ENCODE measurements at regions not wholly inside any gene's neighbourhood (a gene's known extent, or its start where the extent isn't known, plus 50 kb on each side); places are given as distances from the start of the nearest gene placed in this dataset.
"Not testable (repeated sequence)": the region's sequence is repeated elsewhere in the genome, so short reads cannot be mapped to it uniquely, and the experiment has no call there.

GRCh38 chr5:4584982-4585381, 555.1 kb upstream of the ADAMTS16 start:
- Histone ChIP-seq H3K27me3 (ENCODE audit: control insufficient read depth, insufficient read depth, low read length) (no peaks in the 10 kb centered on the region), H2AFZ (no peak overlapping the region), H3K36me3 (ENCODE audit: control insufficient read depth, insufficient read depth, low read length) (no peaks in the 10 kb centered on the region), H3K9ac (no peak overlapping the region), H3K4me2 (ENCODE audit: low read length) (no peak overlapping the region), H3K79me2 (no peaks in the 10 kb centered on the region), H3K4me3 (ENCODE audit: low read depth, low read length) (no peak overlapping the region), H3K27ac (no peak overlapping the region), H3K4me1 (no peaks in the 10 kb centered on the region), H3K9me3 (ENCODE audit: control insufficient read depth, low read length) (no peaks in the 10 kb centered on the region)
- no peak for TF ChIP-seq CTCF (IDR thresholded peaks at IDR 0.05)

GRCh38 chr5:4613440-4613839, 526.7 kb upstream of the ADAMTS16 start:
- no peaks in the 10 kb centered on the region for H3K4me1 ChIP-seq
- no peaks in the 10 kb centered on the region for H3K79me2 ChIP-seq
- no peaks in the 10 kb centered on the region for H3K9me3 ChIP-seq (ENCODE audit: control insufficient read depth, low read length)
- no peak overlapping the region for H3K4me2 ChIP-seq (ENCODE audit: low read length)
- no peak overlapping the region for H2AFZ ChIP-seq
- H3K36me3 ChIP-seq (ENCODE audit: control insufficient read depth, insufficient read depth, low read length), result no peaks in the 10 kb centered on the region
- no peaks in the 10 kb centered on the region for H3K27me3 ChIP-seq (ENCODE audit: control insufficient read depth, insufficient read depth, low read length)
- H3K9ac ChIP-seq, result no peak overlapping the region
- no peak overlapping the region for H3K27ac ChIP-seq
- no peak for TF ChIP-seq CTCF (IDR thresholded peaks at IDR 0.05)
- H3K4me3 ChIP-seq (ENCODE audit: low read depth, low read length), result no peak overlapping the region

- H3K27me3 ChIP-seq (ENCODE audit: control insufficient read depth, insufficient read depth, low read length), result no peaks in the 10 kb centered on the region
- H2AFZ ChIP-seq, result no peak overlapping the region
- H3K4me2 ChIP-seq (ENCODE audit: low read length), result no peak overlapping the region
- no peak overlapping the region for H3K9ac ChIP-seq
- H3K9me3 ChIP-seq (ENCODE audit: control insufficient read depth, low read length), result no peaks in the 10 kb centered on the region
- H3K27ac ChIP-seq, result no peak overlapping the region
- H3K4me1 ChIP-seq, result no peaks in the 10 kb centered on the region
- no peak overlapping the region for H3K4me3 ChIP-seq (ENCODE audit: low read depth, low read length)
- no peaks in the 10 kb centered on the region for H3K36me3 ChIP-seq (ENCODE audit: control insufficient read depth, insufficient read depth, low read length)
- no peak for TF ChIP-seq CTCF (IDR thresholded peaks at IDR 0.05)
- no peaks in the 10 kb centered on the region for H3K79me2 ChIP-seq
Measured at GRCh38 chr5:4614088-4614487, 526.0 kb upstream of the ADAMTS16 start.

GRCh38 chr5:4615369-4615768, 524.8 kb upstream of the ADAMTS16 start:
- not testable (repeated sequence) for H3K4me3 ChIP-seq (ENCODE audit: low read depth, low read length); H3K79me2 ChIP-seq; H3K36me3 ChIP-seq (ENCODE audit: control insufficient read depth, insufficient read depth, low read length); H3K9ac ChIP-seq; H2AFZ ChIP-seq; H3K4me2 ChIP-seq (ENCODE audit: low read length); H3K27me3 ChIP-seq (ENCODE audit: control insufficient read depth, insufficient read depth, low read length); H3K27ac ChIP-seq; H3K4me1 ChIP-seq; H3K9me3 ChIP-seq (ENCODE audit: control insufficient read depth, low read length)

GRCh38 chr5:4625206-4625896, 514.8 kb upstream of the ADAMTS16 start:
- TF ChIP-seq CTCF (IDR thresholded peaks at IDR 0.05), result no peak
- Histone ChIP-seq H3K79me2 (no peaks in the 10 kb centered on the region), H3K4me2 (ENCODE audit: low read length) (no peak overlapping the region), H2AFZ (no peak overlapping the region), H3K9me3 (ENCODE audit: control insufficient read depth, low read length) (no peaks in the 10 kb centered on the region), H3K9ac (no peak overlapping the region), H3K27ac (no peak overlapping the region), H3K36me3 (ENCODE audit: control insufficient read depth, insufficient read depth, low read length) (no peaks in the 10 kb centered on the region), H3K4me1 (no peaks in the 10 kb centered on the region), H3K27me3 (ENCODE audit: control insufficient read depth, insufficient read depth, low read length) (no peaks in the 10 kb centered on the region), H3K4me3 (ENCODE audit: low read depth, low read length) (no peak overlapping the region)
